Fibroblast of villous mesenchyme (primary cell): ENCODE measurements at regions not wholly inside any gene's neighbourhood (a gene's known extent, or its start where the extent isn't known, plus 50 kb on each side); places are given as distances from the start of the nearest gene placed in this dataset.
A peak's percentile ranks its signal among the peaks of the same experiment; 100 is the strongest.

Experiments used
- DNase-seq: peaks from one replicate; pipeline ENCODE4 v3.0.0-alpha.2; 2010; ENCODE audit warnings: low read depth
- H3K4me3 ChIP-seq: 2 replicates; pipeline ENCODE4 v1.5.1; 2011; ENCODE audit warnings: low read depth, mild to moderate bottlenecking, low read length
- CTCF ChIP-seq: IDR thresholded peaks from 2 replicates; pipeline ENCODE4 v1.5.1; 2012; ENCODE audit warnings: low read depth, mild to moderate bottlenecking, low read length; ENCODE audit not compliant: insufficient read depth

- TF ChIP-seq CTCF, result no peak
- H3K4me3 ChIP-seq, result no peak overlapping the region
- DNase-seq, result no peak
Measured at GRCh38 chr18:28485918-28486317, 309.0 kb upstream of the CDH2 start.

GRCh38 chr18:28485210-28485801 lies 308.4 kb upstream of the CDH2 start:
- no peak overlapping the region for H3K4me3 ChIP-seq
- no peak for DNase-seq
- no peak for TF ChIP-seq CTCF

GRCh38 chr18:28478531-28478930 lies 301.6 kb upstream of the CDH2 start:
- H3K4me3 ChIP-seq, result no peak overlapping the region
- DNase-seq, result no peak
- TF ChIP-seq CTCF, result no peak

- no peak for TF ChIP-seq CTCF
- DNase-seq, result no peak
- no peak overlapping the region for H3K4me3 ChIP-seq
Measured at GRCh38 chr18:28476302-28476701, 299.4 kb upstream of the CDH2 start.

GRCh38 chr18:28469946-28470345 lies 293.0 kb upstream of the CDH2 start:
- no peak for DNase-seq

GRCh38 chr18:28468901-28469300 lies 292.0 kb upstream of the CDH2 start:
- no peak overlapping the region for H3K4me3 ChIP-seq
- DNase-seq, result peak; percentile 5
- TF ChIP-seq CTCF, result no peak

More at GRCh38 chr18:28469946-28470345, 293.0 kb upstream of the CDH2 start:
- H3K4me3 ChIP-seq, result no peak overlapping the region
- no peak for TF ChIP-seq CTCF

GRCh38 chr18:28466204-28466603 lies 289.3 kb upstream of the CDH2 start:
- H3K4me3 ChIP-seq, result no peak overlapping the region
- no peak for TF ChIP-seq CTCF
- DNase-seq, result no peak
